SK-N-SH (cell line): ENCODE measurements at regions not wholly inside any gene's neighbourhood (a gene's known extent, or its start where the extent isn't known, plus 50 kb on each side); places are given as distances from the start of the nearest gene placed in this dataset.

Source experiments
- CTCF ChIA-PET: fragments of 300-600, 350-600 bp; formaldehyde crosslinking; extraction: SDS; loops from one replicate; lab custom pipeline; 2021; lab: Yijun Ruan, JAX
- POLR2A ChIA-PET: fragments of 350-600 bp; sonication (Branson Sonifier 250); formaldehyde crosslinking; extraction: SDS; loops from one replicate; lab custom pipeline; 2020; ENCODE audit warnings: antibody characterized with exemption, inconsistent platforms; lab: Yijun Ruan, JAX
- DNase-seq: peaks from one replicate; pipeline ENCODE4 v3.0.0; 2012
- H2AFZ ChIP-seq: fragments of 200-600 bp; sonication (generic); 2 replicates; pipeline ENCODE4 v1.8.1; 2016; ENCODE audit warnings: antibody characterized with exemption, mild to moderate bottlenecking, low read depth
- H3F3A ChIP-seq: fragments of 200-600 bp; sonication (generic); replicated peaks from 2 replicates; pipeline ENCODE3; 2016; ENCODE audit warnings: antibody characterized with exemption, mild to moderate bottlenecking; ENCODE audit not compliant: insufficient read depth
- H3K27ac ChIP-seq, 2 experiments: fragments of 200-500 bp in 1 of 2; fragments of 200-600 bp in 1 of 2; sonication (Bioruptor generic) in 1 of 2; sonication (generic), shearing (Covaris generic) in 1 of 2; 2 replicates each; pipeline versions ENCODE4 v1.5.1 to v1.6.1; 2014 to 2016; ENCODE audit warnings: low read depth in 2 of 2, inconsistent platforms in 1 of 2, low read length in 1 of 2, mild to moderate bottlenecking in 1 of 2, mixed read lengths in 1 of 2
- H3K27me3 ChIP-seq: fragments of 200-600 bp; sonication (generic), shearing (Covaris generic); 2 replicates; pipeline ENCODE4 v1.6.1; 2016; ENCODE audit warnings: mixed run types; ENCODE audit not compliant: insufficient read depth
- H3K36me3 ChIP-seq, 2 experiments: fragments of 200-500 bp in 1 of 2; fragments of 200-600 bp in 1 of 2; sonication (Bioruptor generic) in 1 of 2; sonication (generic) in 1 of 2; replicated peaks in 1 of 2; 2 replicates each; pipeline versions ENCODE3 to v1.5.1; 2014 to 2016; ENCODE audit warnings: low read length in 1 of 2, mild to moderate bottlenecking in 1 of 2; ENCODE audit not compliant: insufficient read depth in 2 of 2, control insufficient read depth in 1 of 2
- H3K4me1 ChIP-seq, 2 experiments: fragments of 200-500 bp in 1 of 2; fragments of 200-600 bp in 1 of 2; sonication (Bioruptor generic) in 1 of 2; sonication (generic), shearing (Covaris generic) in 1 of 2; 2 replicates each; pipeline versions ENCODE4 v1.5.1 to v1.6.1; 2014 to 2016; ENCODE audit warnings: low read depth in 1 of 2, low read length in 1 of 2, mixed run types in 1 of 2; ENCODE audit not compliant: insufficient read depth in 2 of 2, control insufficient read depth in 1 of 2
- H3K4me2 ChIP-seq: fragments of 200-600 bp; sonication (generic), shearing (Covaris generic); 2 replicates; pipeline ENCODE4 v1.6.1; 2017; ENCODE audit warnings: mixed run types
- H3K4me3 ChIP-seq, 2 experiments: fragments of 200-500 bp in 1 of 2; fragments of 200-600 bp in 1 of 2; sonication (Bioruptor generic) in 1 of 2; sonication (generic), shearing (Covaris generic) in 1 of 2; 2 replicates each; pipeline versions ENCODE4 v1.5.1 to v1.8.1; 2014 to 2016; ENCODE audit warnings: low read depth in 2 of 2, inconsistent platforms in 1 of 2, low read length in 1 of 2, mild to moderate bottlenecking in 1 of 2, mixed read lengths in 1 of 2, moderate library complexity in 1 of 2
- H3K79me2 ChIP-seq: fragments of 200-600 bp; sonication (generic); 2 replicates; pipeline ENCODE4 v1.8.1; 2017; ENCODE audit warnings: mild to moderate bottlenecking; ENCODE audit not compliant: insufficient read depth
- H3K9ac ChIP-seq: fragments of 200-600 bp; sonication (generic); 2 replicates; pipeline ENCODE4 v1.6.1; 2017; ENCODE audit warnings: mixed run types
- H3K9me2 ChIP-seq: fragments of 200-600 bp; sonication (generic); 2 replicates; pipeline ENCODE4 v1.6.1; 2017; ENCODE audit warnings: mixed run types
- H3K9me3 ChIP-seq: fragments of 200-600 bp; sonication (generic); 2 replicates; pipeline ENCODE4 v1.6.1; 2017; ENCODE audit warnings: mixed run types, mild to moderate bottlenecking, moderate library complexity
- H4K20me1 ChIP-seq: fragments of 200-600 bp; sonication (generic); 2 replicates; pipeline ENCODE4 v1.6.1; 2017; ENCODE audit warnings: mild to moderate bottlenecking, mixed run types; ENCODE audit not compliant: insufficient read depth
- EZH2phosphoT487 ChIP-seq: fragments of 200-600 bp; sonication (generic); IDR thresholded peaks from 2 replicates; pipeline ENCODE4 v1.6.1; 2017; ENCODE audit warnings: low read depth, mixed run types, mild to moderate bottlenecking, antibody characterized with exemption, moderate library complexity, borderline replicate concordance
- FOXJ3 ChIP-seq: sonication (generic); formaldehyde crosslinking; IDR thresholded peaks from 2 replicates; pipeline ENCODE4 v1.5.1; 2020; ENCODE audit warnings: mild to moderate bottlenecking, missing genetic modification reagents
- GATA2 ChIP-seq: sonication (generic); formaldehyde crosslinking; IDR thresholded peaks from 2 replicates; pipeline ENCODE4 v1.5.0; 2020; ENCODE audit warnings: mild to moderate bottlenecking, missing genetic modification reagents
- POLR2AphosphoS5 ChIP-seq: IDR thresholded peaks from 2 replicates; pipeline ENCODE4 v1.6.1; 2012; ENCODE audit warnings: low read depth, low read length
- RCOR1 ChIP-seq: fragments of 150-350 bp; IDR thresholded peaks from 2 replicates; pipeline ENCODE4 v1.6.1; 2017; ENCODE audit warnings: antibody characterized with exemption, low read length
- RXRA ChIP-seq: IDR thresholded peaks from 2 replicates; pipeline ENCODE4 v1.4.0; 2012; ENCODE audit warnings: low read depth, mild to moderate bottlenecking, borderline replicate concordance
- TAF1 ChIP-seq: IDR thresholded peaks from 2 replicates; pipeline ENCODE4 v1.6.1; 2012; ENCODE audit warnings: low read depth, mild to moderate bottlenecking, low read length, moderate library complexity, borderline replicate concordance
- TCF12 ChIP-seq: IDR thresholded peaks from 2 replicates; pipeline ENCODE4 v1.4.0; 2012
- YY1 ChIP-seq: IDR thresholded peaks from 2 replicates; pipeline ENCODE4 v1.4.0; 2012; ENCODE audit warnings: low read depth, mild to moderate bottlenecking
- WGBS: methylation state at CpG from one replicate; pipeline ENCODE4 v1.1.6; 2017; ENCODE audit warnings: low lambda C conversion rate; 5-methylcytosine and 5-hydroxymethylcytosine counted together
- TF ChIP-seq, protein P1 (sequence below): fragments of 200-600 bp; sonication (generic); IDR thresholded peaks from 2 replicates; pipeline ENCODE4 v1.6.1; 2017; ENCODE audit warnings: antibody characterized with exemption, mild to moderate bottlenecking, moderate library complexity
- TF ChIP-seq, protein P2 (sequence below): IDR thresholded peaks from 2 replicates; pipeline ENCODE4 v1.6.1; 2012; ENCODE audit warnings: mild to moderate bottlenecking, low read depth, low read length, moderate library complexity
- TF ChIP-seq, protein P3 (sequence below): IDR thresholded peaks from 2 replicates; pipeline ENCODE4; 2012

DNA sequence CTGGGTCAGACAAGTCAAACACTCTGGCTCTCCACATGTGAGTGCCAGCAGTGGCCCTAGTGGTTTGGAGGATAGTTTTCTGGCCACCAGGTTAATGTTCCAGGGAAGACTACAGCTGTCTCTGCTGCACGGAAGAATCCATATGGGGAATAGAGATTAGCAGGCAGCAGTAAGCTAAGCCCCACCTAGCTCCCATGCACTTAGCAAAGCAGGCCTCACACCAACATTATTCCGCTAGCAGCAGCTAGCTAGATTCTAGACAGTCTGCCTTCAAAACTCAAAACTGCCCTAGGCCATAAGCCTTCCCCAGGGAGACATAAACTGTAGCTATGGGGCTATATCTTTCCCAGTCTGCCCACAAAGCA lies 86.1 kb downstream of the XIST start:
- Histone ChIP-seq H3K9ac (no peak overlapping the region), H3K9me2 (no peaks in the 10 kb centered on the region), H3K79me2 (no peaks in the 10 kb centered on the region), H3K4me1 (no peaks in the 10 kb centered on the region; a peak in 1 of 4 replicates), H3K27ac (no peak overlapping the region), H3K36me3 (no peaks in the 10 kb centered on the region), H3K9me3 (no peaks in the 10 kb centered on the region), H3K27me3 (peaks cover 8% of the 10 kb centered on the region; the same call in 1 of the 2 replicates), H2AFZ (no peak overlapping the region), H3F3A (no peaks in the 10 kb centered on the region), H3K4me3 (no peak overlapping the region), H4K20me1 (no peaks in the 10 kb centered on the region), H3K4me2 (no peak overlapping the region)
- 0% methylated on average over 2 of the region's 2 CpGs for WGBS
- TF ChIP-seq TCF12 (no peak), TAF1 (no peak), RXRA (no peak), EZH2phosphoT487 (no peak), RCOR1 (no peak), GATA2 (CRISPR knock-in tag) (no peak), YY1 (no peak), POLR2AphosphoS5 (no peak), FOXJ3 (CRISPR knock-in tag) (no peak)
- TF ChIP-seq, protein P1, sequence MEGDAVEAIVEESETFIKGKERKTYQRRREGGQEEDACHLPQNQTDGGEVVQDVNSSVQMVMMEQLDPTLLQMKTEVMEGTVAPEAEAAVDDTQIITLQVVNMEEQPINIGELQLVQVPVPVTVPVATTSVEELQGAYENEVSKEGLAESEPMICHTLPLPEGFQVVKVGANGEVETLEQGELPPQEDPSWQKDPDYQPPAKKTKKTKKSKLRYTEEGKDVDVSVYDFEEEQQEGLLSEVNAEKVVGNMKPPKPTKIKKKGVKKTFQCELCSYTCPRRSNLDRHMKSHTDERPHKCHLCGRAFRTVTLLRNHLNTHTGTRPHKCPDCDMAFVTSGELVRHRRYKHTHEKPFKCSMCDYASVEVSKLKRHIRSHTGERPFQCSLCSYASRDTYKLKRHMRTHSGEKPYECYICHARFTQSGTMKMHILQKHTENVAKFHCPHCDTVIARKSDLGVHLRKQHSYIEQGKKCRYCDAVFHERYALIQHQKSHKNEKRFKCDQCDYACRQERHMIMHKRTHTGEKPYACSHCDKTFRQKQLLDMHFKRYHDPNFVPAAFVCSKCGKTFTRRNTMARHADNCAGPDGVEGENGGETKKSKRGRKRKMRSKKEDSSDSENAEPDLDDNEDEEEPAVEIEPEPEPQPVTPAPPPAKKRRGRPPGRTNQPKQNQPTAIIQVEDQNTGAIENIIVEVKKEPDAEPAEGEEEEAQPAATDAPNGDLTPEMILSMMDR: no peak
- TF ChIP-seq, protein P2, sequence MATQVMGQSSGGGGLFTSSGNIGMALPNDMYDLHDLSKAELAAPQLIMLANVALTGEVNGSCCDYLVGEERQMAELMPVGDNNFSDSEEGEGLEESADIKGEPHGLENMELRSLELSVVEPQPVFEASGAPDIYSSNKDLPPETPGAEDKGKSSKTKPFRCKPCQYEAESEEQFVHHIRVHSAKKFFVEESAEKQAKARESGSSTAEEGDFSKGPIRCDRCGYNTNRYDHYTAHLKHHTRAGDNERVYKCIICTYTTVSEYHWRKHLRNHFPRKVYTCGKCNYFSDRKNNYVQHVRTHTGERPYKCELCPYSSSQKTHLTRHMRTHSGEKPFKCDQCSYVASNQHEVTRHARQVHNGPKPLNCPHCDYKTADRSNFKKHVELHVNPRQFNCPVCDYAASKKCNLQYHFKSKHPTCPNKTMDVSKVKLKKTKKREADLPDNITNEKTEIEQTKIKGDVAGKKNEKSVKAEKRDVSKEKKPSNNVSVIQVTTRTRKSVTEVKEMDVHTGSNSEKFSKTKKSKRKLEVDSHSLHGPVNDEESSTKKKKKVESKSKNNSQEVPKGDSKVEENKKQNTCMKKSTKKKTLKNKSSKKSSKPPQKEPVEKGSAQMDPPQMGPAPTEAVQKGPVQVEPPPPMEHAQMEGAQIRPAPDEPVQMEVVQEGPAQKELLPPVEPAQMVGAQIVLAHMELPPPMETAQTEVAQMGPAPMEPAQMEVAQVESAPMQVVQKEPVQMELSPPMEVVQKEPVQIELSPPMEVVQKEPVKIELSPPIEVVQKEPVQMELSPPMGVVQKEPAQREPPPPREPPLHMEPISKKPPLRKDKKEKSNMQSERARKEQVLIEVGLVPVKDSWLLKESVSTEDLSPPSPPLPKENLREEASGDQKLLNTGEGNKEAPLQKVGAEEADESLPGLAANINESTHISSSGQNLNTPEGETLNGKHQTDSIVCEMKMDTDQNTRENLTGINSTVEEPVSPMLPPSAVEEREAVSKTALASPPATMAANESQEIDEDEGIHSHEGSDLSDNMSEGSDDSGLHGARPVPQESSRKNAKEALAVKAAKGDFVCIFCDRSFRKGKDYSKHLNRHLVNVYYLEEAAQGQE: no peak
- TF ChIP-seq, protein P3, sequence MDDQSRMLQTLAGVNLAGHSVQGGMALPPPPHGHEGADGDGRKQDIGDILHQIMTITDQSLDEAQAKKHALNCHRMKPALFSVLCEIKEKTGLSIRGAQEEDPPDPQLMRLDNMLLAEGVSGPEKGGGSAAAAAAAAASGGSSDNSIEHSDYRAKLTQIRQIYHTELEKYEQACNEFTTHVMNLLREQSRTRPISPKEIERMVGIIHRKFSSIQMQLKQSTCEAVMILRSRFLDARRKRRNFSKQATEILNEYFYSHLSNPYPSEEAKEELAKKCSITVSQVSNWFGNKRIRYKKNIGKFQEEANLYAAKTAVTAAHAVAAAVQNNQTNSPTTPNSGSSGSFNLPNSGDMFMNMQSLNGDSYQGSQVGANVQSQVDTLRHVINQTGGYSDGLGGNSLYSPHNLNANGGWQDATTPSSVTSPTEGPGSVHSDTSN: no peak
- CTCF ChIA-PET: interaction anchor here (0.9 kb wide), 1 partner anchor 617 kb away, joined by 3 read pairs; no protein-coding TSS in a partner anchor
- POLR2A ChIA-PET: no interaction called here
- no peak for DNase-seq
